GM23248 (cell line): ENCODE measurements at regions not wholly inside any gene's neighbourhood (a gene's known extent, or its start where the extent isn't known, plus 50 kb on each side); places are given as distances from the start of the nearest gene placed in this dataset.

Experiments used
- DNase-seq: peaks from one replicate; pipeline ENCODE4 v3.0.0-alpha.2; 2015
- H2AFZ ChIP-seq: fragments of 200-600 bp; sonication (generic); 2 replicates; pipeline ENCODE4 v1.6.1; 2016; ENCODE audit warnings: antibody characterized with exemption
- H3F3A ChIP-seq: fragments of 200-600 bp; sonication (generic); 2 replicates; pipeline ENCODE4 v1.6.1; 2016; ENCODE audit warnings: mild to moderate bottlenecking, antibody characterized with exemption, mixed run types; ENCODE audit not compliant: insufficient read depth
- H3K27ac ChIP-seq: fragments of 200-600 bp; sonication (generic); 2 replicates; pipeline ENCODE4 v1.5.1; 2016; ENCODE audit warnings: mild to moderate bottlenecking
- H3K27me3 ChIP-seq: fragments of 200-600 bp; sonication (generic); replicated peaks from 2 replicates; pipeline ENCODE4 v1.6.1; 2016; ENCODE audit warnings: mild to moderate bottlenecking; ENCODE audit not compliant: insufficient read depth
- H3K36me3 ChIP-seq: fragments of 200-600 bp; sonication (generic); 2 replicates; pipeline ENCODE4 v1.6.1; 2016; ENCODE audit warnings: low read depth, mild to moderate bottlenecking
- H3K4me1 ChIP-seq: fragments of 200-600 bp; sonication (generic); 2 replicates; pipeline ENCODE4 v1.6.1; 2016; ENCODE audit warnings: mild to moderate bottlenecking; ENCODE audit not compliant: insufficient read depth
- H3K4me2 ChIP-seq: fragments of 200-600 bp; sonication (generic); one replicate; pipeline ENCODE4 v1.6.1; 2016; ENCODE audit warnings: mild to moderate bottlenecking; ENCODE audit not compliant: unreplicated experiment
- H3K4me3 ChIP-seq: fragments of 200-600 bp; sonication (generic); 2 replicates; pipeline ENCODE4 v1.5.1; 2016; ENCODE audit warnings: mild to moderate bottlenecking
- H3K79me2 ChIP-seq: fragments of 200-600 bp; sonication (generic); 2 replicates; pipeline ENCODE4 v1.6.1; 2016; ENCODE audit warnings: mild to moderate bottlenecking; ENCODE audit not compliant: insufficient read depth
- H3K9ac ChIP-seq: fragments of 200-600 bp; sonication (generic); 2 replicates; pipeline ENCODE4 v1.6.1; 2016; ENCODE audit warnings: mild to moderate bottlenecking
- H3K9me2 ChIP-seq: fragments of 200-600 bp; sonication (generic); 2 replicates; pipeline ENCODE4 v1.6.1; 2016; ENCODE audit warnings: mixed run types, mild to moderate bottlenecking, moderate library complexity; ENCODE audit not compliant: insufficient read depth
- H3K9me3 ChIP-seq: fragments of 200-600 bp; sonication (generic); one replicate; pipeline ENCODE4 v1.6.1; 2017; ENCODE audit warnings: low read depth
- H4K20me1 ChIP-seq: fragments of 200-600 bp; sonication (generic); 2 replicates; pipeline ENCODE4 v1.6.0; 2016; ENCODE audit not compliant: insufficient read depth
- EZH2 ChIP-seq: fragments of 200-600 bp; sonication (generic); IDR thresholded peaks from 2 replicates; pipeline ENCODE4 v1.6.1; 2018; ENCODE audit warnings: antibody characterized with exemption, mild to moderate bottlenecking; ENCODE audit not compliant: insufficient read depth, poor library complexity, severe bottlenecking
- EZH2phosphoT487 ChIP-seq: fragments of 200-600 bp; sonication (generic); IDR thresholded peaks from 2 replicates; pipeline ENCODE4 v1.6.1; 2018; ENCODE audit warnings: antibody characterized with exemption, moderate library complexity, mild to moderate bottlenecking, low read depth; ENCODE audit not compliant: insufficient read depth
- WGBS, 2 experiments: methylation state at CpG; one replicate each; pipeline ENCODE4 v1.1.6; 2015 to 2017; ENCODE audit warnings: low lambda C conversion rate in 2 of 2, low coverage in 1 of 2; ENCODE audit errors: missing lambda C conversion rate in 2 of 2; 5-methylcytosine and 5-hydroxymethylcytosine counted together
- in situ Hi-C: fragments of 300-500 bp; cut with MboI; formaldehyde crosslinking; loops from 2 replicates; pipeline ENCODE4 v1.15.0; 2020

DNA sequence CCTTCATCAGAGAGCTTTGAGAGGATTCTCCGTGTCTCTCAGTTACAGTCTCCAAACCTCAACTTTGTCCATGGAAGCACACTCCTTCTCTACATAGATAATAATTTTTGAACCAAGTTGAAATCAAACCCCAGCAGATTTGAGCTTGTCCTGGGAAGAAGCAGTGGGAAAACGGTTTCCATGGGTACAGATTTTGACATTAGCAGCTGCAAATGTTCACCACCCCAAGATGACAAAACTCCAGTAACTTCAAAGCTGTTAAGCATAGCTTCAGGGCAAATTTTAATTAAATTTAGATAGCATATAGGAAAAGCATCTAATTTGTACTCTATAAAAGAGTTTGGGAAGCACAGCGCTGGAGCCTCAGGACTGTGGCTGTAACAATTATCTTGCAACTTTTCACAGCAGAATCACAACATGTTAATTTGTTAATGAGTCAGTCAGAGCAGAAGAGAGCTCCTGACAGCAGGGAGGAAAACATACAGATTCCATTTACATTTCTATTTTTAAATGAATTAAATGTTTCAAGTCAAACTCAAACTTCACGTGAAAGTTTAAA, 240.7 kb downstream of the BMP7 start:
- H3F3A ChIP-seq = peaks cover 2% of the 10 kb centered on the region; the same call in 1 of the 2 replicates
- H2AFZ ChIP-seq = no peak overlapping the region
- DNase-seq = no peak
- in situ Hi-C loops = no loop called here
- no peaks in the 10 kb centered on the region for H3K9me2 ChIP-seq
- no peak overlapping the region for H3K27ac ChIP-seq
- no peak overlapping the region for H3K9ac ChIP-seq
- H4K20me1 ChIP-seq = no peaks in the 10 kb centered on the region
- TF ChIP-seq EZH2 (no peak), EZH2phosphoT487 (no peak)
- H3K4me1 ChIP-seq = peaks cover 6% of the 10 kb centered on the region
- WGBS, 2 experiments = 28 to 33% methylated on average over 4 of the region's 4 CpGs
- no peaks in the 10 kb centered on the region for H3K36me3 ChIP-seq
- no peak overlapping the region for H3K4me2 ChIP-seq
- H3K9me3 ChIP-seq = no peaks in the 10 kb centered on the region
- no peak overlapping the region for H3K4me3 ChIP-seq
- H3K79me2 ChIP-seq = no peaks in the 10 kb centered on the region
- H3K27me3 ChIP-seq = peaks cover 3% of the 10 kb centered on the region

DNA sequence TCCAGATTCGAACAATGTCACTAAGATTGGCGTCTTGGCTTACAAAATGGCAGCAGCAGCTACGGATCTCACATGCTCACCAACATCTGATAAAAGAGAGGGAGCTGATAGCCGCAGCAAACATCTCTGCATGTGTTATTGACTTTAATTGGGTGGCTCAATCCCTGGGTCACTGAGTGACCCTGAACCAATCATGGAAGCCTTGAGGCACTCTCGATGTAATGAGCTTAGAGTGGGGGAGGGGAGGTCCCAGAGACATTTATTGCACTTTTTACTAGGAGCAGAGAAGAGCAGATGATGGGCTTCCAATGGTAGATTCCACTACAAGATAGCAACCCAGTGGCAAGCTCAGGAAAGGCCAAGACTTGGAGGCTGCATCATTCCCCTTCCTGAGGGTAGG, 238.7 kb downstream of the BMP7 start:
- Histone ChIP-seq H3K27me3 (no peaks in the 10 kb centered on the region), H2AFZ (no peak overlapping the region), H3F3A (peaks cover 9% of the 10 kb centered on the region; the same call in 1 of the 2 replicates), H3K4me1 (peaks cover 17% of the 10 kb centered on the region), H3K9me3 (no peaks in the 10 kb centered on the region), H3K27ac (no peak overlapping the region), H4K20me1 (no peaks in the 10 kb centered on the region), H3K4me3 (no peak overlapping the region), H3K9ac (no peak overlapping the region), H3K9me2 (no peaks in the 10 kb centered on the region), H3K4me2 (no peak overlapping the region), H3K36me3 (no peaks in the 10 kb centered on the region), H3K79me2 (no peaks in the 10 kb centered on the region)
- in situ Hi-C loops = no loop called here
- TF ChIP-seq EZH2 (no peak), EZH2phosphoT487 (no peak)
- WGBS, 2 experiments = 71 to 77% methylated on average over 5 of the region's 5 CpGs
- DNase-seq = no peak

DNA sequence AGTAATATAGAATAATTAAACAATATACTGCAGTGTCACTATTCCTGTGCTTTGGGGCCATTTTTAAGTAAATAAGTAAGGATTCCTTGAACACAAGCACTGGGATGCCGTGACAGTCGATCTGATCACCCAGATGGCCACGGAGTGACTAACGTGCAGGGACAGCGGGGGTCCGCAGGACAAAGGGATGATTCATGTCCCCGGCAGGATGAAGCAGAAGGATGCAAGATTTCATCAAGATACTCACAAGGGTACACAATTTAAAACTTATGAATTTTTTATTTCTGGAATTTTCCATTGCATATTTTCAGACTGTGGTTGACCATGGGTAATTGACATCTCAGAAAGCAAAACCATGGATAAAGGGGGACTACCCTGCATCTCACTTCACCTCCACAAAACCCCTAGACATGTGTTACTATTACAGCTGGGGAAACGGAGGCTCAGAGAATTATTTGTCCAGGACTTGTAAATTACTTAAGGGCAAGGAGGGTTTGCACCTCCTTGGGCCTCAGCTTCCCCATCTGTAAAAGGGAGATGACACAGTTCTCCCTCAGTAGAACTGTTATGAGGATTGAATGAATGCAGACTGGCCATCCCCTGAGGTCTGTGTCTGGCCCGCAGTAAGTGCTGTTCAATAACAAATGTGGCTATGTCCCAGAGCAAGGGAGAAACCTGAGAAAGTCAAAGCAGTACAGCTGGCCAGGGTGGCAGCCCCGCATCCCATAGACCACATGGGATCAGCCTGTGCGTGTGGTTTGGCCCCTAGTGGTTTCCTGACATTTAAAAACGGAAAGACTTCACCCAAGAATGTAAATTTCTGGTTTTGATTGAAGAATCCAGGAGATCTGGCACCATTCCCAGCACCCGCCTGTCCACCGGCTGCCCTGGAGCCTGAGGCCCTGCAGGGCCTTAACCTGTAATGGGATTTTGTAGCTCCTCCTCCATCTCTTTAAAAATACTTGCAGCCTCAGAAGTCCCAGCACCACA, 235.5 kb downstream of the BMP7 start:
- Histone ChIP-seq H3K4me1 (peaks cover 17% of the 10 kb centered on the region), H4K20me1 (no peaks in the 10 kb centered on the region), H3K9ac (peak overlapping the region; percentile 17; the same call in 1 of the 2 replicates), H3K4me2 (peak overlapping the region; percentile 37), H3K9me2 (no peaks in the 10 kb centered on the region), H2AFZ (no peak overlapping the region), H3K79me2 (no peaks in the 10 kb centered on the region), H3K9me3 (no peaks in the 10 kb centered on the region), H3K27ac (peak overlapping the region; percentile 48), H3F3A (peaks cover 9% of the 10 kb centered on the region; the same call in 1 of the 2 replicates), H3K4me3 (no peak overlapping the region), H3K36me3 (no peaks in the 10 kb centered on the region), H3K27me3 (no peaks in the 10 kb centered on the region)
- WGBS, 2 experiments = 16 to 24% methylated on average over 14 of the region's 14 CpGs
- in situ Hi-C loops = no loop called here
- TF ChIP-seq EZH2phosphoT487 (no peak), EZH2 (no peak)
- DNase-seq = peak; percentile 79

DNA sequence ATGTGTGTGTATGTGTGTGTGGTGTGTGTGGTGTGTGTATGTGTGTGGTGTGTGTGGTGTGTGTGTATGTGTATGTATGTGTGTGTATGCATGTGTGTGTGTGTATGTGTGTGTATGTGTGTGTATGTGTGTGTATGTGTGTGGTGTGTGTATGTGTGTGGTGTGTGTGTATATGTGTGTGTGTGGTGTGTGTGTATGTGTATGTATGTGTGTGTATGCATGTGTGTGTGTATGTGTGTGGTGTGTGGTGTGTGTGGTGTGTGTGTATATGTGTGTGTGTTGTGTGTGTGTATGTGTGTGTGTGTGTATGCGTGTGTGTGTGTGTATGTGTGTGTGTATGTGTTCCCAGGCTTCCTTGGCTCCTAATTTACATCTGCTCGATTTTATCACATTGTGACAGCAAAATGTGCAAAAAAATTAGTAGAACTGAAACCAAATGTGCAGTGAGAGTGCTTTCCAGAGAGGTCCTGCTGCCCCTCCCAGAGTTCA, 234.5 kb downstream of the BMP7 start:
- Histone ChIP-seq H2AFZ (no peak overlapping the region), H3K9ac (no peak overlapping the region), H3K4me3 (no peak overlapping the region), H3K9me3 (no peaks in the 10 kb centered on the region), H3K4me2 (no peak overlapping the region), H3K79me2 (no peaks in the 10 kb centered on the region), H3F3A (peaks cover 9% of the 10 kb centered on the region; the same call in 1 of the 2 replicates), H4K20me1 (no peaks in the 10 kb centered on the region), H3K27ac (no peak overlapping the region), H3K27me3 (no peaks in the 10 kb centered on the region), H3K36me3 (no peaks in the 10 kb centered on the region), H3K4me1 (peaks cover 17% of the 10 kb centered on the region), H3K9me2 (no peaks in the 10 kb centered on the region)
- TF ChIP-seq EZH2phosphoT487 (no peak), EZH2 (no peak)
- WGBS, 2 experiments = 0 to 14% methylated on average over 1 to 2 of the region's 2 CpGs
- no peak for DNase-seq
- in situ Hi-C loops = no loop called here
